ENCODE measurements at regions not wholly inside any gene's neighbourhood (a gene's known extent, or its start where the extent isn't known, plus 50 kb on each side); places are given as distances from the start of the nearest gene placed in this dataset.

- DNase-seq (ENCODE audit: extremely low read depth in 1 of 2, low read depth in 1 of 2), result no peak
Measured at GRCh38 chr16:87003414-87003755, 313.8 kb downstream of the C16orf95 start.

GRCh38 chr16:87006021-87006420, 311.2 kb downstream of the C16orf95 start:
- DNase-seq (ENCODE audit: extremely low read depth in 1 of 2, low read depth in 1 of 2), result no peak

GRCh38 chr16:87006789-87007745, 310.1 kb downstream of the C16orf95 start:
- DNase-seq (ENCODE audit: extremely low read depth in 1 of 2, low read depth in 1 of 2), result no peak

DNA sequence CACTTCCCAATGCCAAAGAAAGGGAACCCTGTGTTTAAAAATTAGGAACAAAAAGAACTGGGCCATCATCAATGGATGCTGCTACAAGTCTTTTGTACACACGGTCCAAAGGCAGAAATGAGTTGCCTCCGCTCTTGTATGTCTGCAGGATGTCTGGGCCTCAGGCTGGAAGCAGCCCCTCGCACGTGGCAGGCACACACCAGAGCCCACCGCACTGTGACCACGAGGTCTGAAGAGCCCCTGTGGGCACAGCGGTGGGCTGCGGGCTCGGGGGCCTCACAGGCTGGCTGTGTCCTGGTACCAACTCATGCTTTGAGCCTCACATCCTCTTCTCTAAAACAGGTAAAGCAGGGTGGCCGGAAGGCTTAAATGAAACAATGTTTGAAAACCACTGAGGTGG, 309.3 kb downstream of the C16orf95 start:
- DNase-seq (ENCODE audit: extremely low read depth in 1 of 2, low read depth in 1 of 2), result no peak

GRCh38 chr16:87008664-87009063, 308.5 kb downstream of the C16orf95 start:
- no peak for DNase-seq (ENCODE audit: extremely low read depth in 1 of 2, low read depth in 1 of 2)

DNA sequence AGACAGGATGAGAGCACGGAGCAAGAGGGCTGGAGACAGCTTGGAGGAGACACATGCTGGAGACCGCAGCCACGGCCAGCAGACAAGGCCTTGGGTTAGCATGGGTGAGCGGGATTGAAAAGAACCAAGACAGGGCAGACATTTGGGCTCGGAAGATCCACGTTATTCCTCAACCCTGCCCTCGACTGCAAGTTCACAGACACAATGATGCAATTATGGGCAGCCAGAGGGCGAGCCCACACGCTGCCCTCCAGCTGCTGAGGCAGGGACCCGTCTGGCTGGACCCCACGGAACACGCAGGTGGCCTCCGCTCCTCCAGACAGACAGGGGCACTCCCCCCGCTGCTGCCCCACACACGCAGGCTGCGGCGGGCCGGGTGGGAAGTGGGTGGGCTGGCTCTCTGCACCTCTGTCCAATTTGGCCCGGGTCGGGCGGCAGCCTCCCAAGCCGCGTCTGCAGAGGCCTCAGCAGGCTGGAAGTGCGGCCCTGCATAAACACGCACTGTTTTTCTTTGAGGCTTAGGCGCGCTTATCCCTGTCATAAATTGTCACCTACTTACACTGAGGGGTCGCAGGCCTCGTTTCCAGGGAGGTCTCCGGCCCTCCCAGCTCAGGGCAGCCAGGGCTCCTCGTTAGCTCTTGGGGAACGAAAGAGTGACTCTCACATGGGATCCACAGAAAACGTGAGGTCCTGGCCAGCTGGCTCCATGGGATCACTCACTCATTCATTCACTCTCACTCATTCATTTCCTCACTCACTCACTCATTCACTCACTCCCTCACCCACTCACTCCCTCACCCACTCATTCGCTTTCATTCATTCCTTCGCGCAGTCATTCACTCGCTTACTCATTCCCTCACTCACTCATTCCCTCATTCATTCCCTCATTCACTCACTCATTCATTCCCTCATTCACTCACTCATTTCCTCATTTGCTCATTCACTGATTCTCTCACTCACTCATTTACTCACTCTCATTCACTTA, 303.9 kb downstream of the C16orf95 start:
- no peak for DNase-seq (ENCODE audit: extremely low read depth in 1 of 2, low read depth in 1 of 2)

DNA sequence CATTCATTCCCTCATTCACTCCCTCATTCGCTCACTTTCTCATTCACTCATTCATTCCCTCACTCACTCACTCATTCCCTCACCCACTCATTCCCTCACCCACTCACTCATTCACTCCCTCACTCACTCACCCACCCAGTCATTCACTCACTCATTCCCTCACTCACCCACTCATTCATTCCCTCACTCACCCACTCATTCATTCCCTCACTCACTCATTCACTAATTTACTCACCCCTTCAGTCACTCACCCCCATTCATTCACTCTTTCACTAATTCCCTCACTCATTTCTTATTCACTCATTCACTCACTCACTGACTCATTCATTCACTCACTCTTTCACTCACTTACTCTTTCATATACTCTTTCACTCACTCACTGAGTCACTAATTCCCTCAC, 303.1 kb downstream of the C16orf95 start:
- DNase-seq (ENCODE audit: extremely low read depth in 1 of 2, low read depth in 1 of 2), result no peak

DNA sequence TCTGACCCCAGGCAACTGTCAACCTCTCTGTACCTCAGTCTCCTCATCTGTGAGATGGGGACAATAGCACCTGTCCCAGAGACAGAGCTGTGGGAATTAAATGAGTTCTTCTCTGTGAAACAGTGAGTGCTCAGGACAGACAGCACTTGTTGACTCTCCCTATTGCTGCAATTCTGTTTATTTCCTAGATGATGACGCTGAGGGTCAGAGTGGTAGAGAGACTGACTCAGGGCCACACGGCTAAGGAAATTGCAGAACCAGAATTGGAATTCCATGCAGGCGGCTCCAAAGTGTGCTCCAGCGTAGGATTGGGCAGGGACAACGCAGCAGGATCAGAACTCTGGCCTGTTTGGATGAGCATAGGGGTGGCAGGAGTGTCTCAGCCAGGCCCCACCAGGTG, 302.2 kb downstream of the C16orf95 start:
- DNase-seq (ENCODE audit: extremely low read depth in 1 of 2, low read depth in 1 of 2), result no peak

DNA sequence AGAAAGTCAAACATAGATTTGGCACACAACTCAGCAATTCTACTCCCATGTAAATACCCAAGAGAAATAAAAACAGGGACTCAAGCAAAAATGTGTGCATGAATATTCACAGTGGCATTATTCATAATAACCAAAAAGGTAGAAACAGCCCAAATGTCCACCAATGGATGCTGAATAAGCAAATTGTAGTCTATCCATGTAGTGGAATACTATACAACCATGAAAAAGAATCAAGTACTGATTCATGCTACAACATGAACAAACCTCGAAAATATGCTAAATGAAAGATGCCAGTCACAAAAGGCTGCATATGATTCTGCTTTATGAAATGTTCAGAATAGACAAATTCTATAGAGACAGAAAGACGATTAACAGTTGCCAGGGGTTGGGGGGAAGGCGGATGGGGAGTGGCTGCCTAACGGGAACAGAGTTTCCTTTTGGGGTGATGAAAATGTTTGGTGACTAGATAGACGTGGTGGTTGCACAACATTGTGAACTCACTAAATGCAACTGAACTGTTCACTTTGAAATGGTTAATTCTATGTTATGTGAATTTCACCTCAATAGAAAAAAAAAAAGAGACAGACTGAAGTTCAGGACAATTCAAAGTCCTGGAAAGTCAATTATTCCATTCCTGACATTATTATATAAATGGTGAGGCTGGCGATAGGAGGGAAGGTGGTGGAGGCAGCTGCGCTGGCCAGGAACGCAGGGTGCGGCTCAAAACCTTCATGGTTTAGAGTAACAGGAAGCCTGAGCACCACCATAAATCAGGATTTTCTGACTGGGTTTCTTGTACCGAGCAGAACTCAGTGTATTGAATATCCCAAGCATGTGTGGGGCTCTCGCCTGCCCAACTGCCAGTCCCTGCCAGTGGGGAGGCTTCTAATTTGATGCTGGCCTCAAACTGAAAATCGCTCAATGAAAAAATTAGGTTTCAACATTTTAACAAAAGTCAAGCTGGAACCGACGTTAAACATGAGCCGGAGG, 300.9 kb downstream of the C16orf95 start:
- DNase-seq (ENCODE audit: extremely low read depth in 1 of 2, low read depth in 1 of 2), result no peak

GRCh38 chr16:87017371-87018012, 299.7 kb downstream of the C16orf95 start:
- DNase-seq (ENCODE audit: extremely low read depth in 1 of 2, low read depth in 1 of 2), result no peak

- DNase-seq (ENCODE audit: extremely low read depth in 1 of 2, low read depth in 1 of 2), result no peak
Measured at GRCh38 chr16:87025676-87026075, 291.5 kb downstream of the C16orf95 start.

DNA sequence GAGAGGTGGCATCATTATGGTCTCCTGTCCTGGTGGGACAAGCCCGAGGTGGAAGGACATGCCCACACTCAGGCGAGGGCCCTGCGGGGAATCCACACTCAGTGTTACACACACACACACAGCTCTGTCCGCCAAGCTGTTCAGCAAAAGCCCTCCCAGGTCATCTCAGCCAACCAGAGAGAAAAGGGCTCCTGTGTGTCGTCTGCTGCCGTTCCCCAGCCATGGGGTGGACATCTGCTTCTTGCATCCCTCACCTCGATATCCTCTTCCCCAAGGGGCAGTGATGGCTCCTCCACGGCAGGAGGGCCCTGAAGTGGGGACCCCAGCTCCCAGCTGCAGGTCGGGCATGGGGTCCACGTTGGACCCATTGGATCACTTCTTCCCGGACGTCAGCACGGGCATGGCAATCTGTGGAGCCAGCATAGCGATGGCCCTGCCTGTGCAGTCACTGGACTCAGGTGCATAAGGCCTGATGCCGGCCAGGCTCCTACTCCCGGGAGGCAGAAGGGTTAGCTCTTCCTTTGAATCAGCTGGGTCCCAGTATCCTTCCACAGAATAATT, 290.1 kb downstream of the C16orf95 start:
- no peak for DNase-seq (ENCODE audit: extremely low read depth in 1 of 2, low read depth in 1 of 2)

- no peak for DNase-seq (ENCODE audit: extremely low read depth in 1 of 2, low read depth in 1 of 2)
Measured at GRCh38 chr16:87028481-87029320, 288.5 kb downstream of the C16orf95 start.

GRCh38 chr16:87032554-87032953, 284.6 kb downstream of the C16orf95 start:
- DNase-seq (ENCODE audit: extremely low read depth in 1 of 2, low read depth in 1 of 2), result no peak

- DNase-seq (ENCODE audit: extremely low read depth in 1 of 2, low read depth in 1 of 2), result no peak
Measured at GRCh38 chr16:87033021-87033471, 284.1 kb downstream of the C16orf95 start.

DNA sequence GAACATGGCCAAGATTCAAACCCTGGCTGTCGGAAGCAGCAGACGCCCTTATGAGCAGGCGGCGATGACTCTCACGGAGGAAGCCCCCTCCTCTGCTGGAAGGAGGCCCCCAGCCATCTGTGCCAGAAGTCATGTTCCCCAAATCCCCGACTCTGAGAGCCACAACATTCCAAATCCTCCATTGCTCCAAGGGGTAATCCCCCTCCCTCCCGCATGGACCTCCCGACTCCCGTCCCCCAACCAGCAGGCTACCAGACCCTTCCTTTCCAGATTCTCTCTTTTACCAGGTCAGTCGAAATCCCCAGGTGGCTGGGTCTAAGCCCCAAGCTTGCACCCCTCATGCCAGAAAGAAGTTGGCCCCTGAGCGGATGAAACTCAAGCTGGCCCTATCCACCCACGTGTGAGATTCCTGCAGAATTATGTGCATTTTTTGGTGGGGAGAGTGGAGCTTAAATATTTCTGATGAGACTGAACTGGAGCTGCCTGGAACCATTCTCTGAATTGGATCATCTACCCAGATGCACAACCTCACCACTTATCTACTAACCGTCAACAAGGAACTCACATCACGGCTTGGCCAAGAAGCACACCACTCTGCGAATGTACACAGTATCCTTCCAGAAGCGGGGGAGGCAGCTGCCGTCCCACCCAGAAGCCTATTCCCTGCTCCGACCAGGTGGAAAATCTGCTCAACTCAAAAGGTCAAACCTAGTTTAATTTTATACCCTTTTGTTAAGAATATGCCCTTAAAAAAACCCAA, 283.5 kb downstream of the C16orf95 start:
- no peak for DNase-seq (ENCODE audit: extremely low read depth in 1 of 2, low read depth in 1 of 2)

DNA sequence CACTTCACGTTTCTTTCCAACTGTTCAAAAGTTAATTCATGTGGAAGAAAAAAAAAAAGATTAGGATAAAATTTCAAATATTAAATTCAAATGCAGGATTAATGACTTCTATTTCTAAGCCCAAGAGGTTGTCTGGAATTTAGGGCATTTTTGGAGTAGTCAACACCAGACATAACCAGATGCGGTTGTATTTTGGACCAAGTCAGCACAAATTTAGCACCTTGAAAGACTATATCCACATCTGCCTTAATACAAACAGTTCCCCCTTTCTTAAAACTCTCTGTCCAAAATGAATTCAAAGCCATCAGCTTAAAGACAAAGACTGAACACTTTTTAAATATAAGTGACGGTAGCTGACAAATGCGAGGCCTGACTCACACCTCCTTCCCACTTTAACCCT, 282.9 kb downstream of the C16orf95 start:
- no peak for DNase-seq (ENCODE audit: extremely low read depth in 1 of 2, low read depth in 1 of 2)

- DNase-seq (ENCODE audit: extremely low read depth in 1 of 2, low read depth in 1 of 2), result no peak
Measured at GRCh38 chr16:87035053-87035452, 282.1 kb downstream of the C16orf95 start.

Data from stimulated activated CD8-positive, alpha-beta memory T cell treated with anti-CD3 and anti-CD28 coated beads, Interleukin-7, amount 100 ng/mL, for 48 hours (primary cell).